Astrocyte of the spinal cord (primary cell): ENCODE measurements at regions not wholly inside any gene's neighbourhood (a gene's known extent, or its start where the extent isn't known, plus 50 kb on each side); places are given as distances from the start of the nearest gene placed in this dataset.

Source experiments
- DNase-seq: peaks from one replicate; pipeline ENCODE4 v3.0.0; 2011; ENCODE audit warnings: low read depth, low spot score
- H3K4me3 ChIP-seq: 2 replicates; pipeline ENCODE4 v1.5.1; 2011; ENCODE audit warnings: low read depth, mild to moderate bottlenecking, low read length, moderate library complexity
- CTCF ChIP-seq: IDR thresholded peaks from 2 replicates; pipeline ENCODE4 v1.5.1; 2012; ENCODE audit warnings: low read depth, mild to moderate bottlenecking, low read length, inconsistent platforms
- in situ Hi-C: cut with HindIII; loops from 2 replicates; pipeline ENCODE4 v1.10.0; 2017; ENCODE audit warnings: low sequenced_read_pairs

GRCh38 chrX:124224528-124224927 lies 107.9 kb upstream of the TEX13D start:
- in situ Hi-C loops, result no loop called here
- TF ChIP-seq CTCF, result no peak

DNA sequence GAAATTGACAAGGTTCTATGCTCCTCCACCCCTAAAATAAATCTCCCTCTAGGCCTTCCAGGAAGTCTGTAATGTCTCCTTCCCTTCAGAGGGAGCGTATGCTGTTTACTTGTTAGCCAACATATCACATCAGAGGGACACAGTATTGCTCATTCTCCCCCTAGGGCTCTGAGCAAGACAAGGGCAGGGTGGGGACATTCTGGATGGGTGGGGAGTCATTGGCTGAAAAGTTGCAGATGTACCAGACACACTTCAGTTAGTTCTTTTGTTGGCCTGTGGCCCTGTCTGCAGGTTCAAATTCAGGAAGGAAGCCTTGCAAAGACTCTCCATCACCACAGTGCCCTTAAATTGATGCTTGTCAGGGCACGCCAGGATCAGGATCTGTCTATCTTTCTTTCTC lies 106.3 kb upstream of the TEX13D start:
- TF ChIP-seq CTCF, result no peak
- in situ Hi-C loops, result no loop called here
- DNase-seq, result no peak

More at GRCh38 chrX:124224528-124224927, 107.9 kb upstream of the TEX13D start:
- H3K4me3 ChIP-seq, result no peak overlapping the region
- no peak for DNase-seq

GRCh38 chrX:124228849-124229248 lies 103.6 kb upstream of the TEX13D start:
- in situ Hi-C loops, result no loop called here
- H3K4me3 ChIP-seq, result no peak overlapping the region
- no peak for TF ChIP-seq CTCF
- DNase-seq, result no peak

More for the DNA sequence above, 106.3 kb upstream of the TEX13D start:
- H3K4me3 ChIP-seq, result no peak overlapping the region

DNA sequence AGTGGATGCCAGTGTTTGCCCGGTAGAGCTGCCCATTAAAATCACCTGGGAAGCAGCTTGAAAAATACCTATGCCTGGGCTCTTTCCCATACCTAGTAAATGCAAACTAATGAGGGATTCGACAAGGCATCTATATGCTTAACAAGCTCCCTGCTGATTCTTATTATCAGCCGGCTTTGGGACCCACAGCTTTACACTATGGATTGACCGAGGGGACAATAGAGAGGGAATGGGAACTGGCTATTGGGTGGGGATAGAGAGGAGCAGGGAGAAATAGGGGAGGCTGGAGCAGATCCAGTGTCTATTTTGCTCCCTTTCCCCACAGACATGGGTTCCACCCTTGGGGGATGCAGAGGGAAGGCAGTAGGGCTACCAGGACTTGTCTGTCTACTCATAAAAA lies 103.1 kb upstream of the TEX13D start:
- no peak for TF ChIP-seq CTCF
- in situ Hi-C loops, result no loop called here
- DNase-seq, result no peak
- no peak overlapping the region for H3K4me3 ChIP-seq

GRCh38 chrX:124230655-124231450 lies 101.6 kb upstream of the TEX13D start:
- H3K4me3 ChIP-seq, result no peak overlapping the region
- DNase-seq, result no peak
- in situ Hi-C loops, result no loop called here
- TF ChIP-seq CTCF, result no peak

- DNase-seq, result no peak
- in situ Hi-C loops, result no loop called here
- TF ChIP-seq CTCF, result no peak
These were observed 101.1 kb upstream of the TEX13D start for GRCh38 chrX:124231451-124231759.

More at GRCh38 chrX:124231451-124231759, 101.1 kb upstream of the TEX13D start:
- no peak overlapping the region for H3K4me3 ChIP-seq
